ENCODE measurements at regions not wholly inside any gene's neighbourhood (a gene's known extent, or its start where the extent isn't known, plus 50 kb on each side); places are given as distances from the start of the nearest gene placed in this dataset.

- DNase-seq (ENCODE audit: low read depth), result no peak
- H3K4me3 ChIP-seq (ENCODE audit: low read depth, low read length), result no peak overlapping the region
- ChIA-PET CTCF (interaction anchor here (0.6 to 1.3 kb wide), 2 partner anchors 98 to 308 kb away, joined by 3 to 6 read pairs; no protein-coding TSS in a partner anchor), POLR2A (no interaction called here)
- H3K27me3 ChIP-seq (ENCODE audit: control insufficient read depth, insufficient read depth, low read length), result 0 out of 2 replicates have a peak, but pooled peaks cover 3% of the 10 kb centered on the region
- H3K36me3 ChIP-seq (ENCODE audit: control insufficient read depth, insufficient read depth, low read length), result no peaks in the 10 kb centered on the region
- no peak for TF ChIP-seq CTCF (IDR thresholded peaks at IDR 0.05; ENCODE audit: insufficient read depth, low read depth, low read length)
Observed at GRCh38 chr2:18828296-18828695, 238.9 kb upstream of the NT5C1B start.

- ChIA-PET POLR2A (no interaction called here), CTCF (interaction anchor here (1.0 kb wide), 1 partner anchor 9 kb away, joined by 3 read pairs; no protein-coding TSS in a partner anchor)
- H3K36me3 ChIP-seq (ENCODE audit: control insufficient read depth, insufficient read depth, low read length), result no peaks in the 10 kb centered on the region
- DNase-seq (ENCODE audit: low read depth), result no peak
- no peak overlapping the region for H3K4me3 ChIP-seq (ENCODE audit: low read depth, low read length)
- TF ChIP-seq CTCF (IDR thresholded peaks at IDR 0.05; ENCODE audit: insufficient read depth, low read depth, low read length), result no peak
- H3K27me3 ChIP-seq (ENCODE audit: control insufficient read depth, insufficient read depth, low read length), result 0 out of 2 replicates have a peak, but pooled peaks cover 3% of the 10 kb centered on the region
Observed at GRCh38 chr2:18825838-18826237, 236.5 kb upstream of the NT5C1B start.

GRCh38 chr2:18824915-18825314, 235.5 kb upstream of the NT5C1B start:
- TF ChIP-seq CTCF (IDR thresholded peaks at IDR 0.05; ENCODE audit: insufficient read depth, low read depth, low read length), result no peak
- ChIA-PET CTCF (interaction anchor here (0.8 kb wide), 1 partner anchor 10 kb away, joined by 3 read pairs; no protein-coding TSS in a partner anchor), POLR2A (no interaction called here)
- Histone ChIP-seq H3K4me3 (ENCODE audit: low read depth, low read length) (no peak overlapping the region), H3K27me3 (ENCODE audit: control insufficient read depth, insufficient read depth, low read length) (0 out of 2 replicates have a peak, but pooled peaks cover 3% of the 10 kb centered on the region), H3K36me3 (ENCODE audit: control insufficient read depth, insufficient read depth, low read length) (no peaks in the 10 kb centered on the region)
- DNase-seq (ENCODE audit: low read depth), result no peak

- Histone ChIP-seq H3K36me3 (ENCODE audit: control insufficient read depth, insufficient read depth, low read length) (no peaks in the 10 kb centered on the region), H3K27me3 (ENCODE audit: control insufficient read depth, insufficient read depth, low read length) (0 out of 2 replicates have a peak, but pooled peaks cover 3% of the 10 kb centered on the region), H3K4me3 (ENCODE audit: low read depth, low read length) (no peak overlapping the region)
- no peak for TF ChIP-seq CTCF (IDR thresholded peaks at IDR 0.05; ENCODE audit: insufficient read depth, low read depth, low read length)
- DNase-seq (ENCODE audit: low read depth), result no peak
- ChIA-PET POLR2A (interaction anchor here (0.6 kb wide), 1 partner anchor 9 kb away, joined by 3 read pairs; no protein-coding TSS in a partner anchor), CTCF (interaction anchor here (0.8 to 1.2 kb wide), 4 partner anchors 9 to 186 kb away, joined by 3 read pairs; no protein-coding TSS in a partner anchor)
Observed at GRCh38 chr2:18824325-18824790, 235.0 kb upstream of the NT5C1B start.

- H3K36me3 ChIP-seq (ENCODE audit: control insufficient read depth, insufficient read depth, low read length), result no peaks in the 10 kb centered on the region
- no peaks in the 10 kb centered on the region for H3K27me3 ChIP-seq (ENCODE audit: control insufficient read depth, insufficient read depth, low read length)
- ChIA-PET POLR2A (no interaction called here), CTCF (interaction anchor here (0.7 kb wide), 1 partner anchor 15 kb away, joined by 3 read pairs; no protein-coding TSS in a partner anchor)
- no peak for DNase-seq (ENCODE audit: low read depth)
- no peak overlapping the region for H3K4me3 ChIP-seq (ENCODE audit: low read depth, low read length)
- TF ChIP-seq CTCF (IDR thresholded peaks at IDR 0.05; ENCODE audit: insufficient read depth, low read depth, low read length), result no peak
Observed at GRCh38 chr2:18821431-18821830, 232.1 kb upstream of the NT5C1B start.

Measured in BJ (cell line).